ENCODE measurements at regions not wholly inside any gene's neighbourhood (a gene's known extent, or its start where the extent isn't known, plus 50 kb on each side); places are given as distances from the start of the nearest gene placed in this dataset.

GRCh38 chr1:189369612-189370011, 1108.1 kb downstream of the BRINP3 start:
- H3K9me3 ChIP-seq (ENCODE audit: low read length): no peaks in the 10 kb centered on the region
- H3K9ac ChIP-seq (ENCODE audit: low read length): no peak overlapping the region
- H3K79me2 ChIP-seq (replicated peaks; ENCODE audit: insufficient read depth, low read length): no peaks in the 10 kb centered on the region
- H3K27me3 ChIP-seq (ENCODE audit: insufficient read depth, low read depth, low read length): no peaks in the 10 kb centered on the region
- no peaks in the 10 kb centered on the region for H4K20me1 ChIP-seq (ENCODE audit: insufficient read depth)
- H3K4me2 ChIP-seq (ENCODE audit: low read length): no peak overlapping the region
- no peak overlapping the region for H3K27ac ChIP-seq (ENCODE audit: low read length)
- no peaks in the 10 kb centered on the region for H3K9me2 ChIP-seq (ENCODE audit: insufficient read depth, low read length)
- no peak overlapping the region for H2AFZ ChIP-seq (ENCODE audit: low read depth, low read length)
- no peak for TF ChIP-seq REST (IDR thresholded peaks at IDR 0.05; ENCODE audit: borderline replicate concordance)
- no peak for TF ChIP-seq TAF1 (IDR thresholded peaks at IDR 0.05; ENCODE audit: low read depth)
- TF ChIP-seq RAD21 (conservative IDR thresholded peaks at IDR 0.05): no peak
- TF ChIP-seq SMC3 (conservative IDR thresholded peaks at IDR 0.05; ENCODE audit: poor library complexity): no peak
- no peak for TF ChIP-seq EP300 (conservative IDR thresholded peaks at IDR 0.05; ENCODE audit: poor library complexity, severe bottlenecking)
- no peak for TF ChIP-seq CTCF (IDR thresholded peaks at IDR 0.05; ENCODE audit: poor library complexity, severe bottlenecking)
- TF ChIP-seq MXI1 (conservative IDR thresholded peaks at IDR 0.05; ENCODE audit: poor library complexity, severe bottlenecking): no peak
- TF ChIP-seq POLR2AphosphoS5 (IDR thresholded peaks at IDR 0.05): no peak
- TF ChIP-seq EZH2 (IDR thresholded peaks at IDR 0.05; ENCODE audit: borderline replicate concordance, insufficient read depth, low read length, poor library complexity, severe bottlenecking): no peak
- no peaks in the 10 kb centered on the region for H3F3A ChIP-seq (ENCODE audit: insufficient read depth, low read length, poor library complexity, severe bottlenecking)
- H3K36me3 ChIP-seq (ENCODE audit: insufficient read depth, low read length): no peaks in the 10 kb centered on the region
- H3K4me3 ChIP-seq (ENCODE audit: low read length): no peak overlapping the region

- Histone ChIP-seq H3K9me2 (ENCODE audit: insufficient read depth, low read length) (no peaks in the 10 kb centered on the region), H3K9ac (ENCODE audit: low read length) (no peak overlapping the region), H3K9me3 (ENCODE audit: low read length) (no peaks in the 10 kb centered on the region), H3K36me3 (ENCODE audit: insufficient read depth, low read length) (no peaks in the 10 kb centered on the region), H4K20me1 (ENCODE audit: insufficient read depth) (no peaks in the 10 kb centered on the region), H2AFZ (ENCODE audit: low read depth, low read length) (no peak overlapping the region), H3K4me2 (ENCODE audit: low read length) (no peak overlapping the region), H3K27ac (ENCODE audit: low read length) (no peak overlapping the region), H3F3A (ENCODE audit: insufficient read depth, low read length, poor library complexity, severe bottlenecking) (no peaks in the 10 kb centered on the region), H3K27me3 (ENCODE audit: insufficient read depth, low read depth, low read length) (no peaks in the 10 kb centered on the region), H3K4me3 (ENCODE audit: low read length) (no peak overlapping the region), H3K79me2 (replicated peaks; ENCODE audit: insufficient read depth, low read length) (no peaks in the 10 kb centered on the region)
- TF ChIP-seq RAD21 (conservative IDR thresholded peaks at IDR 0.05): no peak
- no peak for TF ChIP-seq POLR2AphosphoS5 (IDR thresholded peaks at IDR 0.05)
- TF ChIP-seq SMC3 (conservative IDR thresholded peaks at IDR 0.05; ENCODE audit: poor library complexity): no peak
- no peak for TF ChIP-seq EZH2 (IDR thresholded peaks at IDR 0.05; ENCODE audit: borderline replicate concordance, insufficient read depth, low read length, poor library complexity, severe bottlenecking)
- TF ChIP-seq TAF1 (IDR thresholded peaks at IDR 0.05; ENCODE audit: low read depth): no peak
- TF ChIP-seq EP300 (conservative IDR thresholded peaks at IDR 0.05; ENCODE audit: poor library complexity, severe bottlenecking): no peak
- no peak for TF ChIP-seq CTCF (IDR thresholded peaks at IDR 0.05; ENCODE audit: poor library complexity, severe bottlenecking)
- TF ChIP-seq REST (IDR thresholded peaks at IDR 0.05; ENCODE audit: borderline replicate concordance): no peak
- TF ChIP-seq MXI1 (conservative IDR thresholded peaks at IDR 0.05; ENCODE audit: poor library complexity, severe bottlenecking): no peak
Observed at GRCh38 chr1:189374816-189375215, 1102.8 kb downstream of the BRINP3 start.
